HS-5 (cell line): ENCODE measurements at regions not wholly inside any gene's neighbourhood (a gene's known extent, or its start where the extent isn't known, plus 50 kb on each side); places are given as distances from the start of the nearest gene placed in this dataset.
"Not testable (repeated sequence)": the region's sequence is repeated elsewhere in the genome, so short reads cannot be mapped to it uniquely, and the experiment has no call there.

Experiments used
- DNase-seq: peaks from one replicate; pipeline ENCODE4 v3.0.0-alpha.2; 2012; ENCODE audit warnings: low read depth

DNA sequence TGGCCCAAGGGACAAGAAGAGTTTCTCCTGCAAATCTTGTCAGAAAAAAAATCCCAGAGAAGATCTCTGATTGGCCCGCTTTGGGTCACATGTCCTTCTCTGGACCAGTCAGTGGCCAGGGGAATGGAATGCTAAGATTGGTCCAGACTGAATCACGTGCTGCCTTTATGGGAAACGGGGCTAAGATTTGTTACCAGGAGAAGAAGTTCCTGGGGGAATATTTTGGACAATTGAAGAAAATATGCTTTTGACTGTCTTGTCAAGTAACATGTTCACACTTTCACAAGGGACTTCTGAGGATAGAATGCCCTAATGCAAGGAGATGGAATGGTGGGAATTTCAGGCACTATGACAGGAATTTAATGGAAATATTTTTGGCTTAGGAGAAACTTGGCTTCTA, 74.1 kb upstream of the SH3PXD2B start:
- no peak for DNase-seq

GRCh38 chr5:172527559-172527958, 73.2 kb upstream of the SH3PXD2B start:
- DNase-seq = no peak

DNA sequence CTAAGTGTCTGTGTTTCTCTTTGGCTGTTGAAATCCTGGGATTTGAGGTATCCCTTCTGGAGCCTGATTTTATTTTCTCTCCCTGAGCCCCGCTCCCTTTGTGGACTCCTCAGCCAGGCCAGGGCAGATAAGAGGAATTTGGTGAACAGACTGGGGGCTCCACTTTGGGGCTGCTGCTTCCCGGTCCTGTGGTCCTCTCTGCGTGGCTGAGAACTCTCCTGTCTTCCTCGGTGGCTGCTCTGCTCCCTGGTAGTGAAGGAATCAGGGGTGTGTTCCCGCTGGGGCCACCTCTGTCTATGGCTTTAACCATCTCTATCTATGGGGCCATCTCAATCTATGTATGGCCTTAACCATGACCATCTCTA, 71.7 kb upstream of the SH3PXD2B start:
- DNase-seq = no peak

- DNase-seq = no peak
Observed at GRCh38 chr5:172525307-172525995, 71.1 kb upstream of the SH3PXD2B start.

DNA sequence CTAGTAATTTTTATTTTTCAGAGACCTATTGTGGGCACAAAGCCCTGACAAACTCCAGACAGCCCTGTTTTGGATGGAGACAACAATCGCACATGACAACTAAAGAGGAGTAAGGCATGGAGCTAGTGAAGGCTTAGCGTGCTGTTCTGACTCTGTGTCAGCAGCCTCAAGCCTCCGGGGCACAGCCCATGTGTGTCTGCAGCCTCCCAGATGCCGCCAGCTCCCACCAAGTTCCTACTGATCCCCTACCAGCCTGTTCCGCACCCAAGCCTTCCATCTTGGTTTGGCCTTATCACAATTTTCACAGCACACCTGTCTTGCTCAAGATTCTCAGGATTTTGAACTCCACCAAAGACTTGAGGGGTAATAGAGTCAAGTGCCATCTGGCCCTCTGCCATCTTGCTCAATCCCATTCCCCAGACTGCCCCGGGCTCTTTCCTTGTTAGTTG, 70.3 kb upstream of the SH3PXD2B start:
- DNase-seq = no peak

GRCh38 chr5:172523146-172523745, 68.9 kb upstream of the SH3PXD2B start:
- no peak for DNase-seq

GRCh38 chr5:172521338-172521932, 67.1 kb upstream of the SH3PXD2B start:
- no peak for DNase-seq

DNA sequence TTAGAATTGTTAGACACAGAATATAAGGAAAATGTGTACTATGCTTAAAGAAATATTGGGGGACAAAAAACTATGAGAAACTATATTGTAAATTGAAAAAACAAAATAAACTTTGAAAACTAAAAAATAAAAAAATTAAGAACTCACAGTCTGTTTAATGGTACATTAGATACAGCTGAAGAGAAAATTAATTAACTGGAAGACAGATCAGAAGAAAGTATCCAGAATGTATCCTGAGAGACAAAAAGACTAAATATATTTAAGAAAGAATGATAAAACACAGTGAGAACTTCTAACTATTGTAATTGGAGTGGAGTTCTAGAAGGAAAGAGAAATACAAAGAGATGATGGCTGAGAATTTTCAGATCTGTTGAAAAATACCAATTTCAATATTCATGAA, 57.6 kb upstream of the SH3PXD2B start:
- no peak for DNase-seq

DNA sequence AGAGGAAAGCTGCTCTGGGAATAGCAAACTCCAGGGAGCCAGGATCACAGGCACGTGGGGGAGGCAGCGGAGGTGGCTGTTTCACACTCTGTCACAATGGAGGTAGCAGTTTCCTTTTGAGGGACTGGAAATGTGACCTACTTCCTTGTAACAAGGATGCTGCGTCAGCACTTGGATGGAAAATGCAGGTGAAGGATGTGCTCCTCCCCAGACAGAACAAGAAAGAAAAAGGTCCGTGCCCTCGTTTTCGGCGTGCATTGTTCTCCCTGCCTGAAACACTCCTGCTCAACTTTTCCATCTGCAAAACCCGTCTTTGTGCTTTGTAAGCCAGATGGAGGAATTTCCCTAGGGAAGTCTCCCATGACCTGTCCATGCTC, 55.1 kb upstream of the SH3PXD2B start:
- no peak for DNase-seq

GRCh38 chr5:172508471-172509404, 54.4 kb upstream of the SH3PXD2B start:
- no peak for DNase-seq

DNA sequence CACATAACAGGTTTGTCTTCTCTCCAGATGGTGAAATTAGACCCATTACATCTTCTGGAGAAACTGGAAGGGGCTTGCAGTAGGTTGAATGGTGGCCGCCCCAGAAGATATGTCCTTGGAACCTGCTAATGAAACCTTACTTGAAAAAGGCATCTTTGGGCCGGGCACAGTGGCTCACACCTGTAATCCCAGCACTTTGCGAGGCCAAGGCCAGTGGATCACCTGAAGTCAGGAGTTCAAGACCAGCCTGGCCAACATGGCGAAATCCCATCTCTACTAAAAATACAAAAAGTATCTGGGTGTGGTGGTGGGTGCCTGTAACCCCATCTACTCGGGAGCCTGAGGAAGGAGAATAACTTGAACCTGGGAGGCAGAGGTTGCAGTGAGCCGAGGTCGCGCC, 53.2 kb upstream of the SH3PXD2B start:
- not testable (repeated sequence) for DNase-seq

GRCh38 chr5:172506921-172507320, 52.6 kb upstream of the SH3PXD2B start:
- no peak for DNase-seq

DNA sequence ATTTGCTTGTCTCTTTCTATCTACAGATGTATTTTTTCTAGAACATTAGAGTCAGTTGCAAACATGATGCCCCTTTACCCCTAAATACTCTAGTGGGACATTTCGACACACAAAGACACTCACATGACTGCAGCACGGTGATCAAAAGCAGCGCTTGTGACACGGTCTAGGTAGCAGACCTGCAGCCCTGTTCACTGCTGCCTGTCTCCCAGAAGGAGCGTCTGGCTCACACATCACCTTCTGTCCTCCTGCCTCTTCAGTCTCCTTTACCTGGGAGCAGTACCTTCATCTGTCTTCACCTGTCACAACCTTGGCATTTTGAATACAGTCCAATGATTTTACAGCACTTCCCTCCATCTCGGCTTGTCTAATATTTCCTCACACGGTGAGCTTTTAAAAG, 51.9 kb upstream of the SH3PXD2B start:
- no peak for DNase-seq

GRCh38 chr5:172505845-172506244, 51.5 kb upstream of the SH3PXD2B start:
- DNase-seq = no peak

- DNase-seq = no peak
Observed at GRCh38 chr5:172505403-172505759, 51.1 kb upstream of the SH3PXD2B start.

DNA sequence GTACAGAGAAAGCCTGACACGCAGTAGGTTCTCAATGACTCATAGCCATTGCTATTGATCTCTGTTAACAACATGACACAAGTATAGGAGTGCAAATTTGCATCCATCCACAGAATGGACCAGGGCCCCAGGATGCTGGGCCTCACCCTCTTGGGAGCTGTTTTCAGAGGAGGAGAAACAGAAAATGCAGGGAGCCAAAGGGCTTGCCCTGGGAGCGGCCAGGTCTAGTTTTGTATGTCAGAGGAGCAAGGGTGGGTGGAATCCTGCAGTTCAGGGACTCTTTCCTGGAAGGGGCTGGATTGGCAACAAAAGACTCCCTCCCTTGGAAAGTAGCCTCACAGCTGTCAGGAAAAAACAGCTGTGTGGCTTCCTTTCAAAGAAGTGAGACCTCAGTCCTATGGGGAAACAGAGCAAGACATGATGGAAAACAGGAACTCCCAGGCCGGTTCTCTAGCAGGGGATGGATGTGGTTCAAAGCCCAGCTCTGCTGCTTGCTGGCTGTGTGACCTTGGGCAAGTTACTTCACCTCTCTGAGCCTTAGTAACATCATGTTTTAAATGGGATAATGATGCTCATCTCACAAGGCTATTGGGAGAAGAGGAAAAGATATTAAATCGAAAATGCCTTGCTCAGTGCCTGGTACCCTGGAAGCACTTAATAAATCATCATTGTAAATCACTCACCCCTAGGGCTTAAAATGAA, 50.5 kb upstream of the SH3PXD2B start:
- no peak for DNase-seq

- no peak for DNase-seq
Observed at GRCh38 chr5:172503925-172504700, 49.8 kb upstream of the SH3PXD2B start.
